ENCODE measurements at regions not wholly inside any gene's neighbourhood (a gene's known extent, or its start where the extent isn't known, plus 50 kb on each side); places are given as distances from the start of the nearest gene placed in this dataset.

GRCh38 chr12:131249246-131250027, 295.7 kb downstream of the ADGRD1 start:
- TF ChIP-seq POLR2A (IDR thresholded peaks at IDR 0.05), result no peak
- no peak for TF ChIP-seq CTCF (IDR thresholded peaks at IDR 0.05)
